HEK293 (cell line): ENCODE measurements at regions not wholly inside any gene's neighbourhood (a gene's known extent, or its start where the extent isn't known, plus 50 kb on each side); places are given as distances from the start of the nearest gene placed in this dataset.

ENCODE experiments used
- CTCF ChIA-PET: fragments of 350-600 bp; formaldehyde crosslinking; extraction: SDS; loops from one replicate; lab custom pipeline; 2021; ENCODE audit warnings: antibody characterized with exemption; lab: Yijun Ruan, JAX
- POLR2A ChIA-PET: fragments of 300-600 bp; formaldehyde crosslinking; extraction: SDS; loops from one replicate; lab custom pipeline; 2020; ENCODE audit warnings: antibody characterized with exemption, inconsistent platforms; lab: Yijun Ruan, JAX
- H3K27ac ChIP-seq: fragments of 200-500 bp; sonication (Bioruptor generic); 2 replicates; pipeline ENCODE4 v1.5.1; 2014; ENCODE audit warnings: low read depth, low read length, control low read depth, inconsistent platforms; ENCODE audit errors: extremely low read depth
- H3K36me3 ChIP-seq, 2 experiments: fragments of 200-500 bp in 1 of 2; sonication (Bioruptor generic) in 1 of 2; 1 replicate in 1 of 2; 2 replicates in 1 of 2; pipeline ENCODE4 v1.5.1; 2014 to 2017; ENCODE audit warnings: inconsistent platforms in 2 of 2, low read length in 2 of 2; ENCODE audit not compliant: control insufficient read depth in 2 of 2, insufficient read depth in 1 of 2
- H3K4me1 ChIP-seq: fragments of 200-500 bp; sonication (Bioruptor generic); 2 replicates; pipeline ENCODE4 v1.5.1; 2014; ENCODE audit warnings: mild to moderate bottlenecking, low read length, inconsistent platforms; ENCODE audit not compliant: control insufficient read depth, insufficient read depth
- H3K4me3 ChIP-seq: 2 replicates; pipeline ENCODE4 v1.5.1; 2011; ENCODE audit warnings: low read depth, mild to moderate bottlenecking, control low read depth, low read length, moderate library complexity
- H3K9me3 ChIP-seq: fragments of 200-500 bp; sonication (Bioruptor generic); 2 replicates; pipeline ENCODE4 v1.5.1; 2014; ENCODE audit warnings: low read depth, low read length, inconsistent platforms; ENCODE audit not compliant: control insufficient read depth, insufficient read depth
- BCL6B ChIP-seq: fragments of 450-650 bp; formaldehyde crosslinking; IDR thresholded peaks from 2 replicates; pipeline ENCODE4 v1.5.1; 2017; ENCODE audit warnings: missing biosample characterization, missing genetic modification characterization
- MEIS1 ChIP-seq: sonication (generic); formaldehyde crosslinking; IDR thresholded peaks from 2 replicates; pipeline ENCODE4 v1.8.1; 2022; ENCODE audit warnings: missing genetic modification reagents, mild to moderate bottlenecking, borderline replicate concordance
- OVOL3 ChIP-seq: fragments of 450-650 bp; formaldehyde crosslinking; IDR thresholded peaks from 2 replicates; pipeline ENCODE4 v1.5.1; 2016; ENCODE audit warnings: missing biosample characterization, missing genetic modification characterization
- SETDB1 ChIP-seq: IDR thresholded peaks from one replicate; pipeline ENCODE4 v1.6.1; 2017; ENCODE audit warnings: mild to moderate bottlenecking, low read length, moderate library complexity, mixed read lengths; ENCODE audit not compliant: insufficient read length
- ZBTB1 ChIP-seq: fragments of 450-650 bp; formaldehyde crosslinking; IDR thresholded peaks from 2 replicates; pipeline ENCODE4 v1.5.1; 2016; ENCODE audit warnings: missing biosample characterization, missing genetic modification characterization
- ZBTB20 ChIP-seq: fragments of 450-650 bp; formaldehyde crosslinking; IDR thresholded peaks from 2 replicates; pipeline ENCODE4 v1.5.1; 2016; ENCODE audit warnings: missing biosample characterization, missing genetic modification characterization
- ZFP37 ChIP-seq: fragments of 450-650 bp; formaldehyde crosslinking; IDR thresholded peaks from 2 replicates; pipeline ENCODE4 v1.5.1; 2016; ENCODE audit warnings: missing biosample characterization, missing genetic modification characterization
- ZFP41 ChIP-seq: fragments of 450-650 bp; formaldehyde crosslinking; IDR thresholded peaks from 2 replicates; pipeline ENCODE4 v1.5.1; 2016; ENCODE audit warnings: missing biosample characterization, missing genetic modification characterization, borderline replicate concordance
- ZNF155 ChIP-seq: fragments of 450-650 bp; formaldehyde crosslinking; IDR thresholded peaks from 2 replicates; pipeline ENCODE4 v1.5.1; 2016; ENCODE audit warnings: missing biosample characterization, missing genetic modification characterization
- ZNF302 ChIP-seq: fragments of 450-650 bp; formaldehyde crosslinking; IDR thresholded peaks from 2 replicates; pipeline ENCODE4 v1.5.1; 2016; ENCODE audit warnings: missing biosample characterization, missing genetic modification characterization, low read depth
- ZNF350 ChIP-seq: fragments of 450-650 bp; formaldehyde crosslinking; IDR thresholded peaks from 2 replicates; pipeline ENCODE4 v1.5.0; 2017; ENCODE audit warnings: missing biosample characterization, mild to moderate bottlenecking, missing genetic modification characterization
- ZNF473 ChIP-seq: fragments of 450-650 bp; formaldehyde crosslinking; IDR thresholded peaks from 2 replicates; pipeline ENCODE4 v1.5.1; 2017; ENCODE audit warnings: missing biosample characterization, missing genetic modification characterization
- ZNF510 ChIP-seq: fragments of 450-650 bp; formaldehyde crosslinking; IDR thresholded peaks from 2 replicates; pipeline ENCODE4 v1.5.1; 2018; ENCODE audit warnings: mild to moderate bottlenecking, missing genetic modification characterization, missing biosample characterization; ENCODE audit not compliant: insufficient replicate concordance
- ZNF529 ChIP-seq: fragments of 450-650 bp; formaldehyde crosslinking; IDR thresholded peaks from 2 replicates; pipeline ENCODE4 v1.5.1; 2017; ENCODE audit warnings: missing genetic modification characterization, missing biosample characterization; ENCODE audit not compliant: insufficient replicate concordance
- ZNF548 ChIP-seq: fragments of 450-650 bp; formaldehyde crosslinking; IDR thresholded peaks from 2 replicates; pipeline ENCODE4 v1.5.1; 2016; ENCODE audit warnings: missing biosample characterization, missing genetic modification characterization
- ZNF555 ChIP-seq: fragments of 450-650 bp; formaldehyde crosslinking; conservative IDR thresholded peaks from 2 replicates; pipeline ENCODE4 v1.5.1; 2017; ENCODE audit warnings: missing biosample characterization, mild to moderate bottlenecking, missing genetic modification characterization, inconsistent platforms
- ZNF558 ChIP-seq: fragments of 450-650 bp; formaldehyde crosslinking; IDR thresholded peaks from 2 replicates; pipeline ENCODE4 v1.5.1; 2016; ENCODE audit warnings: missing biosample characterization, missing genetic modification characterization
- ZNF585B ChIP-seq: fragments of 450-650 bp; formaldehyde crosslinking; IDR thresholded peaks from 2 replicates; pipeline ENCODE4 v1.5.1; 2016; ENCODE audit warnings: missing biosample characterization, missing genetic modification characterization
- ZNF596 ChIP-seq: fragments of 450-650 bp; IDR thresholded peaks from 2 replicates; pipeline ENCODE4 v1.5.0; 2018; ENCODE audit warnings: missing biosample characterization, mild to moderate bottlenecking, missing genetic modification characterization, moderate library complexity
- ZNF660 ChIP-seq: fragments of 450-650 bp; IDR thresholded peaks from 2 replicates; pipeline ENCODE4 v1.5.1; 2018; ENCODE audit warnings: missing biosample characterization, mild to moderate bottlenecking, missing genetic modification characterization
- ZNF677 ChIP-seq: fragments of 450-650 bp; IDR thresholded peaks from 2 replicates; pipeline ENCODE4 v1.5.0; 2018; ENCODE audit warnings: missing biosample characterization, mild to moderate bottlenecking, missing genetic modification characterization, moderate library complexity
- ZNF76 ChIP-seq: fragments of 450-650 bp; formaldehyde crosslinking; IDR thresholded peaks from 2 replicates; pipeline ENCODE4; 2016; ENCODE audit warnings: low read depth, missing biosample characterization, missing genetic modification characterization, borderline replicate concordance
- TF ChIP-seq, protein P1 (sequence below): fragments of 450-650 bp; formaldehyde crosslinking; IDR thresholded peaks from 2 replicates; pipeline ENCODE4 v1.5.1; 2016; ENCODE audit warnings: missing biosample characterization, missing genetic modification characterization, low read depth

DNA sequence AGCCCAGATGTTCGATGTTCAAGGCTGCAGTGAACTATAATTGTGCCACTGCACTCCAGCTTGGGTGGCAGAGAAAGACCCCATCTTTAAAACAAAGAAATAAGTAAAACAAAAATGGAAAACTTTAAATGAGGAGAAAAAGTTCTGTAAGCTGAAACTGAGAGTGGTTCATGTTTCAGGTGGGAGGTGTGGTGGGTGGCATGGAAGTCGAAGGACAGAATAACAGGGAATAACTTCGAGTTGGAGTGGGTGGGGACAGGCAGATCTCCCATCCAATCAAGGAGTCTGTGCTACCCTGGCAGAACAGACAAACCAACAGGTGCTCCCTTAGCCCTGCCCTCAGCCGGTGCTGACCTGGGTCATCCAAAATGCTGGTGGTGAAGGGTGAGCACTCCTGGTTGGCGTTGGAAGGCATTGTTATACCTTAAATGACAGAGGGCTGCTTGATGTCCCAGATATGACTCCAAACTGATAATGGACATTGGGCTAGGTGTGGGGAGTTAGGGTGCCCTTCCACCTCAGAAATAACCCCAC lies 328.4 kb downstream of the DYSF start (continued):
- TF ChIP-seq ZNF660 (tag by site-specific recombination) = no peak

DNA sequence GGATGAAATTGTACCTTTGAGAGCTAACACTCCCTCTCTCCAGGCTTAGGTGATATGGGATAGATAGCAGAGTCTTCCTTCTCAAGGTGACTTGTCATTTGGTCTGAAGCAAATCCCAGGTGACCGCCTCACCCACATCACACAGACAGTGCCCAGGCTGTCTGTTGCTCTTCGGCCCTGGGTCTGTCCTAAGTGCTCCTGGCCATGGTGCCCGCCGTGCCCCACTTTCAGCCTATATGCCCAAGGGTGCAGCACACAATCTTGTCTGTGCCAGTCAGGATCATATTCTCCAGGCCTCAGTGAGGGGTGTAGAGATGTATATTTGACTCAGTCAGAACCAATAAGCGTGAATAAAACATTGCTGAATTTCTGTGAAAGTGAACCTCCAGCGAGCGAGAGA lies 326.8 kb downstream of the DYSF start:
- Histone ChIP-seq H3K4me3 (no peak overlapping the region), H3K9me3 (no peaks in the 10 kb centered on the region), H3K4me1 (no peaks in the 10 kb centered on the region), H3K36me3 (no peaks in the 10 kb centered on the region), H3K27ac (no peak overlapping the region)
- ChIA-PET POLR2A (no interaction called here), CTCF (interaction anchor here (0.6 to 1.5 kb wide), 5 partner anchors 15 to 145 kb away, joined by 3 to 11 read pairs (median 4); no protein-coding TSS in a partner anchor)
- TF ChIP-seq ZNF510 (tag by site-specific recombination) (no peak), ZNF155 (tag by site-specific recombination) (no peak), ZBTB20 (no peak), ZNF76 (tag by site-specific recombination) (no peak), ZNF555 (tag by site-specific recombination) (no peak), OVOL3 (tag by site-specific recombination) (no peak), ZNF350 (tag by site-specific recombination) (no peak), MEIS1 (CRISPR knock-in tag) (no peak), ZFP41 (no peak)
- TF ChIP-seq, protein P1, sequence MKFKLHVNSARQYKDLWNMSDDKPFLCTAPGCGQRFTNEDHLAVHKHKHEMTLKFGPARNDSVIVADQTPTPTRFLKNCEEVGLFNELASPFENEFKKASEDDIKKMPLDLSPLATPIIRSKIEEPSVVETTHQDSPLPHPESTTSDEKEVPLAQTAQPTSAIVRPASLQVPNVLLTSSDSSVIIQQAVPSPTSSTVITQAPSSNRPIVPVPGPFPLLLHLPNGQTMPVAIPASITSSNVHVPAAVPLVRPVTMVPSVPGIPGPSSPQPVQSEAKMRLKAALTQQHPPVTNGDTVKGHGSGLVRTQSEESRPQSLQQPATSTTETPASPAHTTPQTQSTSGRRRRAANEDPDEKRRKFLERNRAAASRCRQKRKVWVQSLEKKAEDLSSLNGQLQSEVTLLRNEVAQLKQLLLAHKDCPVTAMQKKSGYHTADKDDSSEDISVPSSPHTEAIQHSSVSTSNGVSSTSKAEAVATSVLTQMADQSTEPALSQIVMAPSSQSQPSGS (tag by site-specific recombination) = no peak

DNA sequence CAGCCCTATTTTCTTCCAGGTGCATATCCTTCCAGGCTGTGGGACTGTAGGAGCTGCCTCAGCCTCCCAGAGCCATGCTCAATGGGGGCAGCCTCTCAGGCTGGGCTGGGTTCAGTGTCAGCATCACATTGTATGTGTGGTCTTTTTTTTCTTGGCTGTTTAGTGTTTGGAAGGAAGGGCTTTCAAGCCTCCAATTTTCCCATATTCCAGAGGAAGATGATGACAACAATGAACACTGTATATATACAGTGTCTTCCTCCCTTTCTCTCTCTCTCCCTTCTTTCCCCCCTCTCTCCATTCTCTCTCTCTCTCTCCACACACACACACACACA lies 326.4 kb downstream of the DYSF start:
- ChIA-PET CTCF (interaction anchor here (0.8 to 1.5 kb wide), 3 partner anchors 18 to 940 kb away, joined by 3 to 11 read pairs (median 4); no protein-coding TSS in a partner anchor), POLR2A (no interaction called here)
- Histone ChIP-seq H3K36me3 (no peaks in the 10 kb centered on the region), H3K4me1 (no peaks in the 10 kb centered on the region), H3K9me3 (no peaks in the 10 kb centered on the region), H3K4me3 (no peak overlapping the region), H3K27ac (no peak overlapping the region)
- TF ChIP-seq ZNF548 (tag by site-specific recombination) = no peak
- TF ChIP-seq ZNF529 = no peak
- no peak for TF ChIP-seq ZNF302 (tag by site-specific recombination)
- no peak for TF ChIP-seq MEIS1 (CRISPR knock-in tag)
- no peak for TF ChIP-seq ZNF473 (tag by site-specific recombination)
- no peak for TF ChIP-seq ZFP37 (tag by site-specific recombination)
- TF ChIP-seq SETDB1 = no peak
- TF ChIP-seq ZNF596 (tag by site-specific recombination) = no peak
- no peak for TF ChIP-seq BCL6B (tag by site-specific recombination)
- TF ChIP-seq ZBTB1 (tag by site-specific recombination) = no peak
- TF ChIP-seq ZNF677 = no peak
- no peak for TF ChIP-seq ZNF558
- TF ChIP-seq ZNF585B (tag by site-specific recombination) = no peak
